Bronchial epithelial cell (primary cell): ENCODE measurements at regions not wholly inside any gene's neighbourhood (a gene's known extent, or its start where the extent isn't known, plus 50 kb on each side); places are given as distances from the start of the nearest gene placed in this dataset.

Experiments
- DNase-seq: peaks from one replicate; pipeline ENCODE4 v3.0.0-alpha.2; 2010; ENCODE audit warnings: low read depth
- FAIRE-seq: peaks from 2 replicates; lab custom pipeline; 2011; peaks lifted over from hg19 to GRCh38; lab: Jason Lieb, UNC
- H3K27me3 ChIP-seq: 2 replicates; pipeline ENCODE4 v1.5.1; 2011; ENCODE audit warnings: low read length; ENCODE audit not compliant: control insufficient read depth, insufficient read depth
- H3K36me3 ChIP-seq: 2 replicates; pipeline ENCODE4 v1.5.1; 2011; ENCODE audit warnings: low read length; ENCODE audit not compliant: control insufficient read depth, insufficient read depth
- H3K4me3 ChIP-seq: 2 replicates; pipeline ENCODE4 v1.5.1; 2011; ENCODE audit warnings: mild to moderate bottlenecking, low read depth, low read length, control low read depth
- CTCF ChIP-seq: IDR thresholded peaks from 2 replicates; pipeline ENCODE4 v1.5.1; 2011; ENCODE audit warnings: mild to moderate bottlenecking, moderate library complexity, low read length, control low read depth, inconsistent platforms; ENCODE audit not compliant: insufficient read depth, severe bottlenecking

GRCh38 chr7:131861620-131862346, 305.4 kb upstream of the PODXL start:
- FAIRE-seq (no peak), DNase-seq (no peak)
- Histone ChIP-seq H3K36me3 (no peaks in the 10 kb centered on the region), H3K4me3 (no peak overlapping the region), H3K27me3 (no peaks in the 10 kb centered on the region)
- no peak for TF ChIP-seq CTCF

- TF ChIP-seq CTCF: peak; percentile 95
- peak; percentile 86 for FAIRE-seq
- no peaks in the 10 kb centered on the region for H3K27me3 ChIP-seq
- no peaks in the 10 kb centered on the region for H3K36me3 ChIP-seq
- DNase-seq: peak; percentile 63
- H3K4me3 ChIP-seq: no peak overlapping the region
Measured at GRCh38 chr7:131859147-131859821, 302.9 kb upstream of the PODXL start.

GRCh38 chr7:131858611-131859010, 302.2 kb upstream of the PODXL start:
- TF ChIP-seq CTCF: no peak
- no peaks in the 10 kb centered on the region for H3K27me3 ChIP-seq
- no peaks in the 10 kb centered on the region for H3K36me3 ChIP-seq
- FAIRE-seq (no peak), DNase-seq (no peak)
- H3K4me3 ChIP-seq: no peak overlapping the region

GRCh38 chr7:131849472-131849871, 293.0 kb upstream of the PODXL start:
- DNase-seq (no peak), FAIRE-seq (no peak)
- Histone ChIP-seq H3K4me3 (no peak overlapping the region), H3K27me3 (no peaks in the 10 kb centered on the region), H3K36me3 (no peaks in the 10 kb centered on the region)
- no peak for TF ChIP-seq CTCF

- no peak for FAIRE-seq
- Histone ChIP-seq H3K36me3 (no peaks in the 10 kb centered on the region), H3K27me3 (no peaks in the 10 kb centered on the region)
Measured at GRCh38 chr7:131848033-131848432, 291.6 kb upstream of the PODXL start.

More at GRCh38 chr7:131848033-131848432, 291.6 kb upstream of the PODXL start:
- no peak overlapping the region for H3K4me3 ChIP-seq
- TF ChIP-seq CTCF: no peak
- DNase-seq: no peak
